NCI-H345 (cell line): ENCODE measurements at regions not wholly inside any gene's neighbourhood (a gene's known extent, or its start where the extent isn't known, plus 50 kb on each side); places are given as distances from the start of the nearest gene placed in this dataset.
A peak's percentile ranks its signal among the peaks of the same experiment; 100 is the strongest.

Experiments used
- DNase-seq: peaks from one replicate; lab custom pipeline; 2025; lab: John Stamatoyannopoulos, UW

DNA sequence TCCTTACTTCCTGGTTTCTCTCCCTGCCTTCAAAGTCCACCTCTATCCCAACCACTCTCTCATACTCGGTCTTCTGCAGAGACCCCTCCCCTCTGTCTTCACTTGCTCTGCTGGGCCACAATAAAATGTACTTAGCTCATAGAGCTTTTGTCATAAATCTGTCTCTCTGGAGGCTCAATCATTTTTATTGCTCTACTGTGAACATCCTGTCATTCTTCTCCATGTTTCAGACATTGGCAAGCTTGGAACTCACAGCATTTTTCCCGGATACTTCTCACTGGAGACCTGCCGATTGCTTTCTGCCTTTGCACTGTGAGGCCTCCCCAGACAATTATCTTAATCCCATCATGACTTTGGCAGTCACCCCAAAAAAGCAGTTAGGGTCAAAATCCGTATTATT lies 192.3 kb upstream of the ZMIZ1 start:
- no peak for DNase-seq

DNA sequence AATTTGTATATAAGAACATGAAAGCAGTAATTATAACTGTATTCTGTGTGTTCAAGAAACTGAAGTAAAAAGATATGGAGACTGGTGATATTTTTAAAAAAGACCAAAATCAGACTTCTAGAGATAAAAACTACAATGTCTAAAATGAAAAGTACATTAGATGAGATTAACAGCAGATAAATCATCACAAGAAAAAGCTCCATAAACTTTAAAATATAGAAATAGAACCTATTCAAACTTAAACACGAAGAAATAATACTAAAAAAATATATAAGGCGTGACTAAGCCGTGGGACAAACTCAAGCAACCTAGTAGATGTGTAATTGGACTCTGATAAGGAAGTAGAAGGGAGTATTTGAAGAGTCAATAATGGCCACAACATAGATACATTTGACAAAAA lies 189.1 kb upstream of the ZMIZ1 start:
- DNase-seq, result no peak

DNA sequence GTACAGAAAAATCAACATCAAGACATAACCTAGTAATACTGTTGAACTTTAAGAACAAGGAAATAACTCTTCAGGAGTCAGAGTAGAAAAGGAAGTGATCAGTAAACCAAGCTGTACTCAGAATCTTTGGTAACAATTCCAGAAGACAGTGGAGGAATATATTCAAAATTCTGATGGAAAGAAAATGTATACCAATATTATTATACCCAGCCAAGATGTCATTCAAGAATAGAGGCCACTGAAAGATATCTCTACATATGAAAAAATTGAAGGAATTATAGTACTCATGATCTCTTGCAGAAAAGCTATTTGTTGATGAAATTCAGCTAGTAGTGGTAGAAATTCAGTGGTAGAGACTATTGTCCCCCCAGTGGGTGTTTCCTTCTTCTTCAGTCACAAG lies 182.6 kb upstream of the ZMIZ1 start:
- no peak for DNase-seq

DNA sequence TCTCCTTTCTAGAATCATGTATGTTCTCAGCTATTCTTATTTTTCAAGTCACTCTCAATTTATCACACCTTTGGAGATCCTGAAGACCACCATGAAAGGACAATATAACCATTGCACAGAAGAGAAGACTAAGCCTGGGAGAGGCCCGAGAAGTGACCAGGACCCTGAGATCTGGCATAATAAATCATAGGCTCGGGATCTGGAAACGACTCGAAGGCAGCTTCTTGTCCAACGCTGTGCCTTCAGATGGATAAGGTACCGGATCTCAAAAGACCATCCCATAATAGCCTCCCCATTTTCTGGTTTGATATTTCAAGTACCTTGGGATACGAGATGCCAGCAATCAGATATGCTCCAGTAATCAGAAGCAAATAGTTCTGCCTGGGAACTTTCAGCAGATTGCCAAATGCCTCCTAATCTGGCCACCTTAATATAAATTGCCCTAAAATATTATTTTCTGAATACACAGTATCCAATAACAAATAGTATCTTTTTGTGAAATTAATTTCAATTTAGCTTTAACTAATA lies 179.2 kb upstream of the ZMIZ1 start:
- peak; percentile 55 for DNase-seq

DNA sequence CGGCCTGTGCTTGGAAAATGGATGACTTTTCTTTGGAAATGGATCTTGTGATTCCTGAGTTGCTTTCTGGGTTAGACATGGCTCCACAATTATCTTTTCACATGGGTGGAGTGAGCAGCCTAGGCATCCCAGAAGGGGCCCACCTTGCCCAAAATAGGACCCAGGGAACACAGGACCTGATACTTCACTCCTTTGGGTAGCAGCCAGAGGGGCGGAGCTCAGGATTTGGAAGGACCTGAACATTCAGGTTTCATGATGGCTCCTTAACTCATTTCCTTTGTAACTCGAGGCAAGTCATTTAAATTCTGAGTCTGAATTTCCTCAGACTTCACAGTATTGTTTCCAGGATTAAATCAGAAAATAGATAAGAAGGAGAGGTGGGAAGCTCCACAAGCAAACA lies 178.3 kb upstream of the ZMIZ1 start:
- DNase-seq, result no peak

DNA sequence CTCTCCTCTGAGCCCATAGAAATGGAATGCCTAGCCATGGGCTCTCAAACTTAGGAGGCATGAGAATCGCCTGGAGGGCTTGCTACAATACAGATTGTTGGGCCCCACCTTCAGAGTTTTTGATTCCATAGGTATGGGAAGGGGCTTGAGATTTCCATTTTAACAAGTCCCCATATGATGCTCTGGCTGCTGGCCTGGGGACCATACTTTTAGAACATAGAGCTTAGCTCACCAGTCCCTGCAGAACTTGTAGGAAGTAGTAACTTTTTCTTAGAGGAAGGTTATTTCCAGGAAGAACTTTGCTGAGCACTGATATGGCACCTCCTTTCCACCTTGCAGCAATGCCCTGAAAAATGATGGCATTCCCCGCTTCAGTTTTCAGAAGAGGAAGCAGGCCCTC lies 177.0 kb upstream of the ZMIZ1 start:
- DNase-seq, result no peak

DNA sequence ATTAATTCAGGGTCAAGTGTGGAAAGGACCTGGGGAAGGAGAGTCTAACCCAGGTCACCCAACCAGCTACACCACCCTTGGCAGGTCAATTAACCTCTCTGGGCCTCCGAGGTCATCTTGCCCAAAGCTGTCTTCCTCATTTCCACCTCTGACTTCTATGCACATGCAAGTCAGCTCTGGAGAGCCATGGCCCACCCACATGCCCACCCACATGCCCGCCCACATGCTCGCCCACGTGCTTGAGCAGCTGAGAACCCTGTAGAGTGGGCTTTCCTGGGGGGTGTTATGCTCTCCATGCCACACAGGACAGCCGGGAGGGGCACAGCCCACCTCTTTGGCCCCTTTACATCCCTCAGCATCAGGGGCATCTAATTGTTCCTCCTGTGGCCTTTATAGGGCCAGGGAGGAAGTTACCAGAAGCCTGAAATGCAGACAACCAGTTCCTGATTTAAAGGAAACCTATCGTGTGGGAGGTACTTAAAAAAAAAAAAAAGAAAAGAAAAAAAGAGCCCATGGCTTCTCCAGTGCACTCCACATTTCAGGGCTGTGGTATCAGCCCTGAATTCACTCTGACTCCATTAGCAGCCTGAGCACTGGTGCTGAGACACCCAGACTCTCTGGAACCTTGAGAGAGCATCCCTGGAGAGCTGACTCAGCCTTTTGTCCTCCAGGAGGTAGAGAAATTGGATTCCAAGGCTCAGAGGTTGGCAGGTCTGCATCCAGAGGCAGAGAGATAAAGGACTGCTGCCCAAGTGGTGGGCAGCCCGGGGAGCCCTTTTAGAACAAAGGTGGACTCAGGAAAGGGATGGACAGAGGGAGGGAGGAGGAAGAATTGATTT lies 176.2 kb upstream of the ZMIZ1 start:
- no peak for DNase-seq

DNA sequence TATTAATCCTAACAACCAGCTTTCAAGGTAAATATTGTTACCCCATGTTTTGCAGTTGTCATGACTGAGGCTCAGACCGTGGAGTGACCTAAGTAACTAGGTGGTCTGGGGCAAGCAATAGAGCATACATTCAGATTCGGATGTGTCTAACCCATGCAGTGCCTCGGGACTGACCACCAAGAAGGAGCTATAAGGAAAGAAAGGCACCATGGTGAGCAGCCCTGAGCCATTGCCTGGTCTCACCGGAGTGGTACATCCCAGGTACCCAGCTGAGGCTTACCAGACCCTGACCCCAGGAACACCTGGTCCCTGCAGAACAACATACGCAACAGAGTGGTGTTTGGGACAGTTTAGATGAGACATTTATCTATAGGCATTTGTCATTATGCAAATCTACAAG lies 175.5 kb upstream of the ZMIZ1 start:
- no peak for DNase-seq

DNA sequence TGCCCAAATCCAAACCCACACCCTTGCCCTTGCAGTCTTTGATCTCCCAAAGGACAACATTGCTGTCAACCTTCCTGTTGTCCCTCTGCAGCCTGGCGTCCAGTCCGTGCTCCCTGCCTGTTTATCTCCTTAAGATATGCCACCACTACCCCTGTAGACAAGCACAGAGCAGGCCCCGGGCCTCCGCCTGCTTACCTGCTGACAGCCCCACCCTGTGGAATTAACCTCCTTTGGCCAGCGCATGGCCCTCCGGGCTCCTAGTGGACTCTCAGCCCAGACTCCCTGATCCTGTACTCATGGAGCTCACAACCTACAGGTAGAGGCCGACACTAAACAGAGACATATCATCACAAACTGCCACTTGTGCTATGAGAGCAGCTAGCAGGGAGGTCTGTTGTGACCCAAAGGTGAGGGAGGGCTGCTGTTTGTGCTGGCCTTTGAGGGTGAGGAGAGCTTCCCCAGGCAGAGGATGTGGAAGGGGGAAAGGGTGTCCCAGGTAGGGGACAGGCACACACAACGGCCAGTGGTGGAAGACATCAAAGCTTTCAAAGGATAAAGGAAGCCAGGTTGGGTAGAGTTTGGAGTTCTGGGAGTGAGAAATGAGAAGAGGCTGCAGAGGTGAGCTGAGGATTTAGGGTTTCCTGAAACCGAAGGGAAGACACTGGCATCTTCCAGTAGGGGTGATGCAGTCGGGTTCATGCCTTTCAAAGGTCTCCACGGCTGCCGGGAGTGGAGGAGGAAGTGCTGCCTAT lies 174.5 kb upstream of the ZMIZ1 start:
- no peak for DNase-seq

DNA sequence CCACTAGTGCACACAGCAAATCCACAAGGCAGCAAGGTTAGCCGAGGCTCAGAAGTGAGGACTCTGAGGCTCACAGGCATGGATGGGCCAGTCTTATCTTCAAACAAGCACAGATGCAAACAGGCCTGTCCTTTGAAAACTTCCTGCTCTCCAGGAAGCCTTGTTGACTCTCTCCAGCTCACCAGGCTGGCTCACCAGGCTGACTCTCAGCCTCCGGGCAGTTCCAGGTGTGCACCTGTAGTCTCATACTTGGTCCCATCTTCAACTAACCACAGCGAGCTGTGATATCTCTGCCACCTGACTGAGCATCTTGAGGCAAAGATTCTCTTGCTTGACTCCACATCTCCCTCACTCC lies 173.9 kb upstream of the ZMIZ1 start:
- peak; percentile 45 for DNase-seq

DNA sequence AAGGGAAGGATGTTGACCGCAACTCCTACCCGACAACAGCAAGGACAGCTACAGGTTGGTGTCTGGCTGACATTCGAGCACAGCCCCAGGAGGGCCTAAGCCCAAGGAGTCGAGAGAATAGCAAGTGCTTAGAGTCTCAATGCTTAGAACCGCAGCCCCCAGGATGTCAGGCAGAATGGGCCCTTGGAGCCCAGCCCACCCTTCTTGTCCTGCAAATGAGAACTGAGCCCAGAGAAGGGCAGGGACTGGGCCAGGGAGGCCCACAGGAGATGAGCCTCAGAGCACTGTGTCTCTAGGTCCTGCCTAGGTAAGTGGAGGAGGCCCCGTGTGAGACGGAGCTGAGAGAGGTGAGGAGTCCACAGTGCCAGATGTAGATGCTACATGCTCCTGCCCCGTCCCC lies 173.3 kb upstream of the ZMIZ1 start:
- no peak for DNase-seq

DNA sequence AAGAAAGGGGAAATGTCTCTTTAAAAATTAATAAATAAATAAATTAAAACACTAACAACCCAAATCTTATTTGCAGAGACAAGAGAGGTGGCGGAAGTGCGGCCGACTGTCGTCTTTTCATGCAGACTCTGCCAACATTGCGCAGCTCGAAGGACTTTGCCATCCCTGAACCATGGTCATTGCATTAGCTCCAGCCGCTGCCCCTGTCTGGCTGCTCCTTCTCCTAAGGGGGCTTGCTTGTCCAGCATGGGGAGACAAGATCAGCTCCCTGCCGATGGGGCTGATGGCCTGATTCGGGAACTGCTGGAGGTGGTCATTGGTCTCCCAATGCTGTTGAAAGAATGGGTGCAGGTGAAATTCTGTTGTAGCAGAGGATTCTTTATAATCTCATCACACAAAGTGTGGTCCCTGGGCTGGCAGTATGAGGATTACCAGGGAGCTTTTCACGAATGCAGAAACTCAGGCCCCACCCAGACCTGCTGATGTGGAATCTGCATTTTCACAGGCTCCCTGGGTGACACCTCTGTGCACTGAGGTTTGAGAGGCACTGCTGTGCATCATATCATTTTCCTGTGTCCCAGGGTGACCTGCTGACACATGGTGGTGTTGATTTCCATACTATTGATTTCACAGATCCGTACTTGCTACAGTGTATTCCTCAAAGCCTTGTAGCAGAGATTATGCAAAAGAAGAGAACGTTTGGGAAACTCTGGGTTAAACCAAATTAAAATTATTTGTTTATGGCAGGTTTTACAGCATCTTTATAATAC lies 172.4 kb upstream of the ZMIZ1 start:
- no peak for DNase-seq

DNA sequence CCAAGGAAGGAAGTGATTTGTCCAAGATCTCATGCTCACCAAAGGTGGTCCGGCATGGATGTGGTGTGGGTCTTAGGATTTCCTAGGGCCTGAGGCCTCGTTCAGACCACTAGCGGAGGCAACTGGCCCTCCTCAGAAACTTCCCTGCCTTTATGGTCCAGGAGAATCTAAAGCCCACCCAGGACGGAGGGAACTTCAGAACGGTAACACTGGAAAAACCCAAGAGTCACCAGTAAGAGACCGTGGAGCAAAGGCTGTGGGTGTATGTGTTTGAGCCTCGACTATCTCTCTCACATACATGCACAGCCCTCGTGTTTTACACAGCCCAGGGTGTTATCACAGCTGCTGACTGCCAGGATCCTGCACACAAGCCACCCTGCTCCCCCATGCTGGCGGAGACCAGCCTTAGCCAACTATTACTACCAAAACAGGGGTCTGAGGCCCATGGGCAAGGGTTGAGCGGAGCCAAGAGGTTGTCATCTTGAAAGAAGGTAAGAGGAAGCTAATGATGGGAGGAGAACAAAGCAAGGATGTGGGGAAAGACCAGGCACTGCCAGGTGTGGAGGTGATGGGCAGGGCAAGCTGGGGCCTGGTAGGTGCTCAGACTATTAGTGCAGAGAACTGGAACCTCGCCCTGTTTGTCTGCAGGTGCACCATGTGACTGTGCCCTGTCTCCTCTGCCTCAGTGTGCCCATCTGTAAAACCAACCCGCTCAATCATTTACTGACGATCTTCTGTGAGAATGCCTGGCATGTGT lies 170.2 kb upstream of the ZMIZ1 start:
- DNase-seq, result no peak

DNA sequence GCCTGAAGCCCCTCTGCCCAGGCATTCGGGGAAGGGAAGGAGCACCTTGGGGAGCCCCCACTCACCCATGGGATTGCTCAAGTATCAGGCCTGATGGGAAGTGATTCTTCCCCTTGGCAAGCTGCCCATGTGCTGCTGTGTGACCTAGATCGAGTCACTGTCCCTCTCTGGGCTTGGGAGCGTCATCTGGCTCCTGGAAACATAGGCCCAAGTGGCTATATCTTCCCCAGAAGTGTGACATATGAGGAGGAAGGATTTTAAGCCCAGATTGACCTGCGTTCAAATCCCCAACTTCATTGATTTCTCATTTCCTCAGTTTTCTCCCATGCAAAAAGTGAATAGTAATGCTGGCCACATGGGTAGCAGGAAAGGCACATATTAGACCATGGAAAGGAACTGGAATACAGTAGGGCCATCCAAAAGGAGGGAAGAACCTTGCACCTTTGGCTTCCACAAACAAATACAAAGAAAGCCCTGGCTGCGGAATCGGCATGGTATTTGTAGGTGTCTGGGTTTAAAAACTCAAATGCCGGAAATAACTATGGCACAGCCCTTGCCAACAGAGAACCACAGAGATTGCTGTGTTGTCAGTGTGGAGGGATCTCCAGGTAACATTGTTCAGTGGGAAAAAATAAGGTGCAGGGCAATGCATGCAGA lies 169.5 kb upstream of the ZMIZ1 start:
- DNase-seq, result no peak

DNA sequence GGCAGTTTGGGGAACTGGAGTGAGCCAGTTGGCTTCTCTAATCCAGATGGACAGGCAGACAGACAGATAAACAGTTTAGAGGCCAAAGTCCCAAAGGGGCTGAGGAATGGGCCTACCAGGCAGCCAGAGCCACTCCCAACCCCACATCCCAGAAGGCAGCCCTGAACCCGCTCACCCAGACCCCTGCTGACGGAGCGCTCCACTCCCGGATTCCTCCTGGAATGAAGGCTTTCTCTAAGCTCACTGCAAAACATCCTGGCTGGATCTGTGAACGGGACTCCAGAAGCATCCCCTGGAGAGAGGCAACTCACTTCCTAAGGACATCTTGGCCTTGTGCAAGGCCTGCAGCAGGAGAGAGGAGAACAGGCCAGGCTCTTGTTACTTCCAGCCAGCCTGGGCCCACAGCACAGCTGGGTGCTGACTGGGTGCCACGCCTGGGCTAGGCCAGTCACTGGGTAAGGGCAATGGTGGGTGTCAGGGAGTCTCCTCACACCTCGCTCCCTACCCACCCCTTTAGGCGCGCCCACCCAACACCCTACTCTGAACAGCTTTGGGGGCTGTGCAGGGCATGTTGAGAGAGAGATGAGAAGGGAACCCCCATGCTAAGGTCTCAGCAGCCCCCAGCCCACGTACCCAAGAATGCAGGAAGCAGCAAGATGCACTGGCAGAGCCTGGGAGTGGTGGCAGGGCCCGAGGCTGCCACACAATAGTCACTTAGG lies 168.6 kb upstream of the ZMIZ1 start:
- DNase-seq, result no peak

DNA sequence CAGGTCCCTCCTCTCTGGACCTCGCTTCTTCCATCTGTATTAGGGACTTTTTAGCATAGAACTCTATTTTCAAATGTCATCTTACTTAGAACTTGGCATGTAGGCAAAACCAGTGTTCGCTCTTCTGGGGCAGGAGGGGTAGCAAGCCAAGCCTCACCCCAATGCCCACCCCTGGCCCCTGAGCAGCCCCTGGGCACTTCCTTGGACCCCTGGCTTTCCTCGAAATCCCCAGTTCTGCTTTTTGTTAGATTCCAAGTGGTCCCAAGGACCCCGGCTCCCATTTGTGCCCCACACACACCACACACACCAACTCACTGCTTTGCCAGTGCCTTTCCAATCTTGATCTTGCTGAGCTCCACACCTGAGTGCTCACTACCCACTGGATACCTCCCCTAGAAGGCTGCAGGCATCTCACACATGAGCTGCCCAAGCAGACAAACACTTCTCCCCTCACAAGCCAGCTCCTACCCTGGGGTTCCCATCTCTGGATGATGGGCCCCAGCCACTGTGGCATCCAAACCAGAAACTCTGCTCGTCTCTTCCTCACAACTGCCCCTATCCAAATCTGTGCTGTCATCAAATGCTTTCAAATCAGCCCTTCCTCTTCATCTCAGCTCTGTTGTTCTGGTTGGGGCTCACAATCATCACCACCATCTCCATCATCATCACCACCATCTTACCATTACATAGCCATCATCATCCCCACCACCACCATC lies 167.9 kb upstream of the ZMIZ1 start:
- no peak for DNase-seq

DNA sequence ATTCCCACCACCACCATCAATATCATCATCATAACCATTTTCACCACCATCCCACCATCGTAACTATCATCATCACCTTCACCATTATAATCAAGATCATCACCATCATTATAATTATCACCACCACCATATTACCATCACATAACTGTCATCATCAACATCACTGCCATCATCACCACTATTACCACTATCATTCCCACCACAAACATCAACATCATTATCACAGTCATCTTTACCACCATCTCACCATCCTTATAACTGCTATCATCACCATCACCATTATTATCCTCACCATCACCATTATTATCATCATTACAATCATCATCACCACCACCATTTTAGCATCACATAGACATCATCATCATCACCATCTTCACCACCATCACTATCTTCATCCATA lies 167.1 kb upstream of the ZMIZ1 start:
- no peak for DNase-seq

DNA sequence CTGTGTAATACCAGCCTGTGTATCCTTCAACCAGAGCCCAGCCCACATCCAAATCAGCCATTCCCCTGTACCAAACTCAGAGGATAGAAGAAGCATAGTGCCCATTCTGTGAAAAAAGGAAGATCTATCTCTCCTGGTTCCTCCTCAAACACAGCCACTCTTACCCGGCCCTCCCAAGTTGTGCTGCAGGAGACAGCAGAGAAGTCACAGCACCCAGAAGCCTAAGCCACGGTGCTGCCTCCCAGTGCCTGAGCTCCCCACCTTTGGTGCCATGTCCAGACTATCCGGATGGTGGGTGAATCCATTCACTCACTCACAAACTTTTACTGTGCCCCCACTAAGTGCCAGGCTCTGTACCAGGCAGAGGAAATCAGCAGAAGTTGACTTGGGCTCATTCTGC lies 166.0 kb upstream of the ZMIZ1 start:
- DNase-seq, result no peak

DNA sequence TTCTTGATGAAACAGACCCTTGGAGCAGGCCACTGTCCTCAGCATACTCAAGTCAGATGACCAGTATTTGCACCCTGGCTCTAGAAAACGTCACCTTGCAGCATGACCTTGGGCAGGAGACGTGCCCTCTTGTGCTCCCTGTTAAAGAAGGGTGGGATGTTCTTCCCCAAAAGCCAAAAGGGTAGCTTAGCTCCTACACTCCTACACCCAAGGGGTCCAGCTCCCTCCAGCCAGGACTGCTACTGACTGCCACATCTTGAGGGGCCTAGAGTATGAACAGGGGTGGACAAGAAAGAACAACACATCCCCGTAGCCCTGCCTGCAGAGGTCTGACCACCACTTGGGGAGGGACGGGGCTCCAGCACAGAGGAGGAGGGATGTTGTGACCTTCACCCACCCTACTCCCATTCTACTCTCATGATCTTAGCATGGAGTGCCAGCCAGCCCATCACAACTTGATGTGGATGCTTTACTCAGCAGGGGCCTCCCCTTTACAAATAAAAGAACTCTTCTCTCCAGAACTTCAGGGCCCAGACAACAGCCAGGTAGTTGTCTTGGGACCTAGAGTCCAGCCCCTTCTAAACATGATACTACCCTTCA lies 165.3 kb upstream of the ZMIZ1 start:
- DNase-seq, result no peak

DNA sequence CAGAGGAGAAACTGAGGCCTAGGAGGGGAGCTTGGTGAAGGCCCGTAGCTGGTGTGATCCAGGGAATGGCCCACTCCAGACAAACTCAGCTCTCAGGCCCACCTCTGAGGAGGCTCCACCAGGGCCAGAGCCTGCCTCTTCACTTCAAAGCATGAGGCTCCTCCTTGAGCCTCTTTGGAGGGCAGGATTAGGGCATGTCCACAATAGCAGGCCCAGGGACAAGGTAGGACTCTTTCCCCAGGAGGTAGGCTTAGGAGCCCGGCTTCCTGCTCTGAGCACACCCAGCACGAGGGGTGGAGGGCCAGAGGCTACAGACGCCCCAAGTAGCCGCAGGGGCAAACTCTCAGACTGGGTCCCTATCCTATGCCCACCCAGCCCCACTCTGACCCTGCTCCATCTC lies 164.6 kb upstream of the ZMIZ1 start:
- no peak for DNase-seq
